PC-9 (cell line): ENCODE measurements at regions not wholly inside any gene's neighbourhood (a gene's known extent, or its start where the extent isn't known, plus 50 kb on each side); places are given as distances from the start of the nearest gene placed in this dataset.

Source experiments
- BruUV-seq: library from RNA; stranded (reverse); fragments of 400-500 nt; replicated peaks from 2 replicates; lab custom pipeline; 2021; lab: Mats Ljungman, UMichigan
- CTCF ChIA-PET: fragments of 300-600 bp; sonication (Branson Sonifier 250); formaldehyde crosslinking; loops from one replicate; lab custom pipeline; 2022; ENCODE audit warnings: antibody characterized with exemption; lab: Charles Lee
- POLR2A ChIA-PET: fragments of 300-600 bp; sonication (Branson Sonifier 250); formaldehyde crosslinking; loops from one replicate; lab custom pipeline; 2022; ENCODE audit warnings: antibody characterized with exemption; ENCODE audit not compliant: unreplicated experiment; lab: Charles Lee
- DNase-seq, 2 experiments: peaks; one replicate each; pipeline versions ENCODE4 v3.0.0 to v3.0.0-alpha.2; 2015 to 2022; ENCODE audit warnings: mixed read lengths in 1 of 2
- H2AFZ ChIP-seq: fragments of 200-600 bp; sonication (generic); 2 replicates; pipeline ENCODE4 v1.8.1; 2017; ENCODE audit warnings: antibody characterized with exemption
- H3F3A ChIP-seq: fragments of 200-600 bp; sonication (generic); 2 replicates; pipeline ENCODE4 v1.8.1; 2017; ENCODE audit warnings: antibody characterized with exemption, mild to moderate bottlenecking, low read depth; ENCODE audit not compliant: insufficient read depth
- H3K27ac ChIP-seq: fragments of 200-600 bp; sonication (generic); 2 replicates; pipeline ENCODE4 v1.6.1; 2016; ENCODE audit warnings: mixed run types
- H3K27me3 ChIP-seq: fragments of 200-600 bp; sonication (generic); 2 replicates; pipeline ENCODE4 v1.6.1; 2016; ENCODE audit warnings: low read depth, mixed run types; ENCODE audit not compliant: insufficient read depth
- H3K36me3 ChIP-seq: fragments of 200-600 bp; sonication (generic); 2 replicates; pipeline ENCODE4 v1.6.1; 2016; ENCODE audit warnings: low read depth, mixed run types
- H3K4me1 ChIP-seq: fragments of 200-600 bp; sonication (generic); replicated peaks from 2 replicates; pipeline ENCODE4 v1.6.1; 2016; ENCODE audit warnings: mixed run types; ENCODE audit not compliant: insufficient read depth
- H3K4me2 ChIP-seq: fragments of 200-600 bp; sonication (generic); 2 replicates; pipeline ENCODE4 v1.6.1; 2017; ENCODE audit warnings: mixed run types
- H3K4me3 ChIP-seq: fragments of 200-600 bp; sonication (generic); 2 replicates; pipeline ENCODE4 v1.6.1; 2016; ENCODE audit warnings: mixed run types
- H3K79me2 ChIP-seq: fragments of 200-600 bp; sonication (generic); 2 replicates; pipeline ENCODE4 v1.6.1; 2017; ENCODE audit warnings: low read depth, mixed run types
- H3K9me2 ChIP-seq: fragments of 200-600 bp; sonication (generic); 2 replicates; pipeline ENCODE4 v1.8.1; 2017; ENCODE audit warnings: mild to moderate bottlenecking; ENCODE audit not compliant: insufficient read depth
- H3K9me3 ChIP-seq: fragments of 200-600 bp; sonication (generic); 2 replicates; pipeline ENCODE4 v1.8.1; 2016; ENCODE audit warnings: low read depth; ENCODE audit not compliant: insufficient read depth
- H4K20me1 ChIP-seq: fragments of 200-600 bp; sonication (generic); 2 replicates; pipeline ENCODE4 v1.8.1; 2017; ENCODE audit not compliant: insufficient read depth
- EZH2 ChIP-seq: fragments of 200-600 bp; sonication (generic); IDR thresholded peaks from 2 replicates; pipeline ENCODE4 v1.8.0; 2017; ENCODE audit warnings: antibody characterized with exemption, low read depth
- intact Hi-C: fragments of 100-400 bp; cut with micrococcal nuclease; formaldehyde crosslinking; loops from one replicate; pipeline ENCODE4 v1.10.0; 2022; ENCODE audit not compliant: unreplicated experiment
- TF ChIP-seq, protein P1 (sequence below): fragments of 200-600 bp; sonication (generic); conservative IDR thresholded peaks from 2 replicates; pipeline ENCODE4 v1.6.1; 2017; ENCODE audit warnings: mixed run types, antibody characterized with exemption, mild to moderate bottlenecking, moderate library complexity

DNA sequence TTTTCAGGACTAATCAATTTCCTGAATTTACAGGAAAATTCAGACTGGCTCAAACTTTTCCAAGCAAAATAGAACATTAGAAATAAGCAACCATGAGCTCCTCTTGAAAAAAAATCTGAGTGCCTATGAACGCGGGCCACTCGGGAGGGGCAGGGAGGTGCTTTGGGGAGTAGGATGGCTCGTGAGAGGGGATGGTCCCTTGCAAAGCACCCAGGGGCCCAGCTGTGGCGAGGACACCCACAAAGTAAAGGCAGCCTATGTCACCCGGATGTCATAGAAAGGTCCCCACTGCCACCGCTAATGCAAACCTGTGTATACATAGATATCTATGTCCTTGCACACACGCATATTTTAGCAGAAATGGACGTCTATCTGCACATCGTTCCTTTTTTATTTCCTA lies 309.9 kb downstream of the ADGRD1 start:
- BruUV-seq = no TSS peak
- H3K9me2 ChIP-seq = no peaks in the 10 kb centered on the region
- POLR2A ChIA-PET = no interaction called here
- intact Hi-C loops = no loop called here
- TF ChIP-seq, protein P1, sequence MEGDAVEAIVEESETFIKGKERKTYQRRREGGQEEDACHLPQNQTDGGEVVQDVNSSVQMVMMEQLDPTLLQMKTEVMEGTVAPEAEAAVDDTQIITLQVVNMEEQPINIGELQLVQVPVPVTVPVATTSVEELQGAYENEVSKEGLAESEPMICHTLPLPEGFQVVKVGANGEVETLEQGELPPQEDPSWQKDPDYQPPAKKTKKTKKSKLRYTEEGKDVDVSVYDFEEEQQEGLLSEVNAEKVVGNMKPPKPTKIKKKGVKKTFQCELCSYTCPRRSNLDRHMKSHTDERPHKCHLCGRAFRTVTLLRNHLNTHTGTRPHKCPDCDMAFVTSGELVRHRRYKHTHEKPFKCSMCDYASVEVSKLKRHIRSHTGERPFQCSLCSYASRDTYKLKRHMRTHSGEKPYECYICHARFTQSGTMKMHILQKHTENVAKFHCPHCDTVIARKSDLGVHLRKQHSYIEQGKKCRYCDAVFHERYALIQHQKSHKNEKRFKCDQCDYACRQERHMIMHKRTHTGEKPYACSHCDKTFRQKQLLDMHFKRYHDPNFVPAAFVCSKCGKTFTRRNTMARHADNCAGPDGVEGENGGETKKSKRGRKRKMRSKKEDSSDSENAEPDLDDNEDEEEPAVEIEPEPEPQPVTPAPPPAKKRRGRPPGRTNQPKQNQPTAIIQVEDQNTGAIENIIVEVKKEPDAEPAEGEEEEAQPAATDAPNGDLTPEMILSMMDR = no peak
- no peak for TF ChIP-seq EZH2
- H3K27ac ChIP-seq = no peak overlapping the region
- no peak overlapping the region for H2AFZ ChIP-seq
- no peaks in the 10 kb centered on the region for H3K79me2 ChIP-seq
- H3K36me3 ChIP-seq = no peaks in the 10 kb centered on the region
- no peaks in the 10 kb centered on the region for H3K4me1 ChIP-seq
- H3F3A ChIP-seq = no peaks in the 10 kb centered on the region
- no peaks in the 10 kb centered on the region for H3K9me3 ChIP-seq
- no peaks in the 10 kb centered on the region for H4K20me1 ChIP-seq
- CTCF ChIA-PET = no interaction called here
- no peak overlapping the region for H3K4me3 ChIP-seq
- peaks cover 62% of the 10 kb centered on the region for H3K27me3 ChIP-seq
- no peak overlapping the region for H3K4me2 ChIP-seq
- no peak for DNase-seq

DNA sequence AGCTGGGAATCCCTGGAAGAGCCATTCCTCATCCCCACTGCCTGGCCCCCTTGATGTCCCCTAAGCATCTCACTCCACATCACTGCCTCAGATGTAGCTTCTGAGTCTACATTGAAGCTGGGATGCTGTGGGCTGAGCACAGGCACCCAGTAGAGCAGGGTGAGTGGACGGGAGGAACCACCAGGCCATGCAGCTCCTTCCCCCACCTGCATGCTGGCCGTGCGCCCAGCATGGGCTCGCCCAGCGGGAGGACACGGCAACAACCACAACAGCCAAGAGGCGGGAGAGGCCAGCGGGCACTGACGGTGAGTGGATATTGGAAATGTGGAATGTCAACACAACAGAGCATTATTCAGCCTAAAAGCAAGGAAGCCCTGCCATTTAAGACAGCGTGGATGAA lies 310.9 kb downstream of the ADGRD1 start:
- intact Hi-C loops = no loop called here
- TF ChIP-seq, protein P1 = no peak
- TF ChIP-seq EZH2 = no peak
- POLR2A ChIA-PET = no interaction called here
- H3K9me2 ChIP-seq = no peaks in the 10 kb centered on the region
- H3K79me2 ChIP-seq = no peaks in the 10 kb centered on the region
- H3K4me1 ChIP-seq = no peaks in the 10 kb centered on the region
- no peaks in the 10 kb centered on the region for H3K36me3 ChIP-seq
- no peaks in the 10 kb centered on the region for H3F3A ChIP-seq
- no peaks in the 10 kb centered on the region for H4K20me1 ChIP-seq
- H3K4me3 ChIP-seq = no peak overlapping the region
- no peak overlapping the region for H3K4me2 ChIP-seq
- CTCF ChIA-PET = no interaction called here
- peaks cover 62% of the 10 kb centered on the region for H3K27me3 ChIP-seq
- DNase-seq = no peak
- BruUV-seq = no TSS peak
- no peak overlapping the region for H2AFZ ChIP-seq
- no peaks in the 10 kb centered on the region for H3K9me3 ChIP-seq
- H3K27ac ChIP-seq = no peak overlapping the region

DNA sequence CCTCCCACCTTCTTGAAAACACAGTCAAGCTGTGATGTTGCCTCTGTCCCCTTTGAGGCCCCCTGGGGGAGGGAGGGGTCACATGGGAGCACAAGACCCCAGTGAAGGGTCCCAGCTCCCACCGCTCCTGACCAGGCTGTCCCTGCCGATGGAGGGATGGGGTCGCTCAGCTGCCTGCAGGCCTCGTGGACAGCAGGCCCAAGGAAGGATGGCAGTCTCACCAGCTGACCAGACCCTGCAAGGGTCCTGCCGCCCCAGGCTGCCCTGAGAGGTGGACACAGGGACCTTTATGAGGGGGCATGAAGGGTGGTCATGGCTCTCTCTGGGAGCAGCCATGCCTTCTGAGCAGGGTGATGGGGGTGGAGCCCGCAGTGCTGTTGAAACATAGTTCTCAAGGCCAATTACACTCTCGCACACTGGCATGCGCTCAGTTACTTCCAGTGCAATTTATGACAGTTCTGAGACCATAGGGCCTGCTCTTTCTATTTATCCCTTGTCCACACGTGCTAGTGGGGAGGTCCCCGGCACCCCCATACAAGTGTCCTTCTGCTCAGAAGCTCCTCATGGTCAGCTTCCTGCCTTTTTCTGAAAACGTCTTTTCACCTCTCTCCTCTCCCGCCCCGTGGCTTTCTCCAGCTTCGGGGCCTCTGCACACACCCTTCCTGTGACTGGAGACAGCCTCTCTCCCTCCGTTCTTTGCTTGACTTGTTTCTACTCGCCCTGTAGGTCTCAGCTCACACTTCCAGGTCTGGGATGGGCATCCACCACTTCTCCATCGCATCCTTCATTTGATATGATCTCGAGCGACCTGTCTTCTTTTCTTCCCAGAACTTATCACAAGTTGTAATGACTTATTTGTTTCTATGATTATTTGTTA lies 313.1 kb downstream of the ADGRD1 start:
- no peak for DNase-seq
- Histone ChIP-seq H2AFZ (no peak overlapping the region), H3K36me3 (no peaks in the 10 kb centered on the region), H3K79me2 (no peaks in the 10 kb centered on the region), H3K9me2 (no peaks in the 10 kb centered on the region), H3K4me2 (no peak overlapping the region), H3K9me3 (no peaks in the 10 kb centered on the region), H3F3A (no peaks in the 10 kb centered on the region), H3K27ac (no peak overlapping the region), H4K20me1 (no peaks in the 10 kb centered on the region), H3K4me1 (no peaks in the 10 kb centered on the region), H3K27me3 (peaks cover 52% of the 10 kb centered on the region), H3K4me3 (no peak overlapping the region)
- BruUV-seq = no TSS peak
- intact Hi-C loops = loop anchor here (2.0 kb wide), 1 partner anchor 136 kb away; no protein-coding TSS in a partner anchor
- TF ChIP-seq, protein P1 = no peak
- TF ChIP-seq EZH2 = no peak
- ChIA-PET CTCF (no interaction called here), POLR2A (no interaction called here)
